ENCODE measurements at regions not wholly inside any gene's neighbourhood (a gene's known extent, or its start where the extent isn't known, plus 50 kb on each side); places are given as distances from the start of the nearest gene placed in this dataset.

DNA sequence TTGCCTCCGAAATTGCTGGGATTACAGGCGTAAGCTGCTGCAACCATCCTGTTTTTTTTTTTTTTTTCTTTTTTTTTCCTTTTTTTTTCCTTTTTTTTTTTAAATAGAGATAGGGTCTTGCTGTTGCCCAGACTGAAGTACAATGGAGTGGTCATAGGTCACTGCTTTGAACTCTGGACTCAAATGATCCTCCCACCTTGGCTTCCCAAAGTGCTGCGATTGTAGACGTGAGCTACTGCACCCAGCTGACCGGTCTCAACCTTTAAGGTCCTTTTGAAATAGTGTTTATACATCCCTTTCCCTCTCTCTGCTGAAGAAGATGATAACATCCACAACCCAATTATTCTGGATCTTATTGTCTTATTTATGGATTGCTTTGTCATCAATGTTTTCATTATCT lies 548.7 kb downstream of the GBA3 start:
- Mint-ChIP-seq H3K4me1 (ENCODE audit: low read depth) (no peaks in the 10 kb centered on the region), H3K4me3 (no peak overlapping the region), H3K9me3 (no peaks in the 10 kb centered on the region), H3K27me3 (no peaks in the 10 kb centered on the region), H3K27ac (no peak overlapping the region), H3K36me3 (ENCODE audit: low read depth) (no peaks in the 10 kb centered on the region)
- intact Hi-C loops (cut with micrococcal nuclease) = no loop called here

- no peak overlapping the region for H3K27ac Mint-ChIP-seq
- no peak overlapping the region for H3K4me3 Mint-ChIP-seq
- no peaks in the 10 kb centered on the region for H3K36me3 Mint-ChIP-seq (ENCODE audit: low read depth)
- intact Hi-C loops (cut with micrococcal nuclease) = no loop called here
- no peaks in the 10 kb centered on the region for H3K9me3 Mint-ChIP-seq
- H3K27me3 Mint-ChIP-seq = no peaks in the 10 kb centered on the region
- no peaks in the 10 kb centered on the region for H3K4me1 Mint-ChIP-seq (ENCODE audit: low read depth)
Observed at GRCh38 chr4:23238848-23239247, 546.1 kb downstream of the GBA3 start.

GRCh38 chr4:23237771-23238170 lies 545.0 kb downstream of the GBA3 start:
- Mint-ChIP-seq H3K9me3 (no peaks in the 10 kb centered on the region), H3K4me1 (ENCODE audit: low read depth) (no peaks in the 10 kb centered on the region), H3K27ac (no peak overlapping the region), H3K36me3 (ENCODE audit: low read depth) (no peaks in the 10 kb centered on the region), H3K27me3 (no peaks in the 10 kb centered on the region), H3K4me3 (no peak overlapping the region)
- intact Hi-C loops (cut with micrococcal nuclease) = no loop called here

- Mint-ChIP-seq H3K27ac (no peak overlapping the region), H3K27me3 (no peaks in the 10 kb centered on the region), H3K36me3 (ENCODE audit: low read depth) (no peaks in the 10 kb centered on the region), H3K4me1 (ENCODE audit: low read depth) (no peaks in the 10 kb centered on the region), H3K4me3 (no peak overlapping the region), H3K9me3 (no peaks in the 10 kb centered on the region)
- intact Hi-C loops (cut with micrococcal nuclease) = no loop called here
Observed at GRCh38 chr4:23235628-23236390, 543.1 kb downstream of the GBA3 start.

DNA sequence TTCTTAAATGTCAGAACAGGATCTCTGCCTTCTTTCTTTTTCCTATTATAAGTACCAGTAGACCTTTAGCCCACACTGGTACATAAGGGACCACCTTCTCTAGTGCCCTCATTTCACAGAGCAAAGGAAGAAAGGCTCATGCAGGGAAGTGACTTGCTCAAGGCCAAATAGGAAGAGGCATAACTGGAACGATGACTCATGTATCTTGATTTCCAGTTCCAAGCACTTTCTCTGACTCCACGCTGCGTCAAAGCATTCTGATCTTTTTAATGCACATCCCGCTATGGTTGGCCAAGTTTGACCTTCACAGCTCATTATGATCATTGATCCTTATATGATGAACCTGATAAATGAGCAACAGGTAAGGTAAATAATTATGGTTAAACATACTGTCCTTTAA lies 542.0 kb downstream of the GBA3 start:
- H3K4me1 Mint-ChIP-seq (ENCODE audit: low read depth) = no peaks in the 10 kb centered on the region
- no peak overlapping the region for H3K4me3 Mint-ChIP-seq
- H3K36me3 Mint-ChIP-seq (ENCODE audit: low read depth) = no peaks in the 10 kb centered on the region
- intact Hi-C loops (cut with micrococcal nuclease) = no loop called here
- H3K9me3 Mint-ChIP-seq = no peaks in the 10 kb centered on the region
- H3K27ac Mint-ChIP-seq = no peak overlapping the region
- no peaks in the 10 kb centered on the region for H3K27me3 Mint-ChIP-seq

DNA sequence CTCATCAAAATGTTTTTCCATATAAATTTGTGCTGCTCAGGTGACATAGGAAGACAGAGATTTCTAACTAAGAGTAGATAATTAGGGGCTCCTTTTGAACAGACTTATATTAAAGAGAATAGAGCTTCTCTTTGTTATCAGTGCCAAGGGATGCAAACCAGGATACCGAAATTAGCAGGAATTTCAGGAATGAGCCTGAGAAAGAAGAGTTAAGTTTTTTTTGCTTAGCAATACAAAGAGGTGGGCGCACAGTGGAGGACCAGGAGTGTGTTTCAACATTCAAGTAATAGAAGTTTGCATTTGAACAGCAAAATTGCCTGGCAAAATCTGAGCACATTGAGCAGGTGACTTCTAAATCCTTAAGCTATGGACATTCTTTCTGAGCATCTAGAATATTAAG lies 541.3 kb downstream of the GBA3 start:
- Mint-ChIP-seq H3K4me1 (ENCODE audit: low read depth) (no peaks in the 10 kb centered on the region), H3K27me3 (no peaks in the 10 kb centered on the region), H3K9me3 (no peaks in the 10 kb centered on the region), H3K4me3 (no peak overlapping the region), H3K27ac (no peak overlapping the region), H3K36me3 (ENCODE audit: low read depth) (no peaks in the 10 kb centered on the region)
- intact Hi-C loops (cut with micrococcal nuclease) = no loop called here

DNA sequence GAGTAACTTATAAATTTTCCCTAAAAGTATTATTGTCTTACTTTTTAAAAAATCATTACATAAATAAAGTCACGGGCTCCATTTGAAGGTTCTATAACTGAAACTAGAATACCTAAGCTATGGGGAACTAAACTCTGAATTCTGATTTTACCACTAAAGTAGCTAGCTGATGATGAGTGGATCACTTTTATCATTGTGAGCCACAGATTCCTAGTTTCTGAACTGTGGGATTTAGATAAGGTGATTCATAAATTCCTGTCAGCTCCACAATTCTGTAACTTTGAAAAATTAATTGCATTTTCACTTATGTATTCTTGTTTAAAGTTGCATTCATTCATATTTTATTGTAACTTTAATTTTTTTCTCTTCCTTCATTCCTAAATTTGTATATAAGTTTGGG lies 540.9 kb downstream of the GBA3 start:
- no peaks in the 10 kb centered on the region for H3K27me3 Mint-ChIP-seq
- H3K4me3 Mint-ChIP-seq = no peak overlapping the region
- no peaks in the 10 kb centered on the region for H3K36me3 Mint-ChIP-seq (ENCODE audit: low read depth)
- no peak overlapping the region for H3K27ac Mint-ChIP-seq
- H3K4me1 Mint-ChIP-seq (ENCODE audit: low read depth) = no peaks in the 10 kb centered on the region
- intact Hi-C loops (cut with micrococcal nuclease) = no loop called here
- no peaks in the 10 kb centered on the region for H3K9me3 Mint-ChIP-seq

DNA sequence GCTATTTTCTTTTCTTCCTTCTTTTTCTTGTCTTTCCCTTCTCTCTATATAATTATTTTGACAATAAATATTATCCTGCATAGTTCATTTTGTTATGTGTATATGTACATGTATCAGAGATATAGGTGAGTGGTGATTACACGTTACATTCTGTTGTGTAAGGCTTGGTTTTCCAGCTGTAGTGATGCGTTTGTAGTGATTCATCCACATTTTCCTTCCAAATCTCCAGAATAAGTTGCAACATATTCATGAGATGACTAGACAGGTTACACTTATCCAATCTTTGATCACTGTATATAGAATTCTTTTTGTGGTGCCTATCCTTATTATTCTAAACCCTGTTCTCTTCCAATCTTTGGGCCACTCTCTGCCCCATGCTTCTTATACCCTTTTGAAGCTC lies 540.2 kb downstream of the GBA3 start:
- Mint-ChIP-seq H3K4me1 (ENCODE audit: low read depth) (no peaks in the 10 kb centered on the region), H3K27ac (no peak overlapping the region), H3K9me3 (no peaks in the 10 kb centered on the region), H3K4me3 (no peak overlapping the region), H3K36me3 (ENCODE audit: low read depth) (no peaks in the 10 kb centered on the region), H3K27me3 (no peaks in the 10 kb centered on the region)
- intact Hi-C loops (cut with micrococcal nuclease) = no loop called here

DNA sequence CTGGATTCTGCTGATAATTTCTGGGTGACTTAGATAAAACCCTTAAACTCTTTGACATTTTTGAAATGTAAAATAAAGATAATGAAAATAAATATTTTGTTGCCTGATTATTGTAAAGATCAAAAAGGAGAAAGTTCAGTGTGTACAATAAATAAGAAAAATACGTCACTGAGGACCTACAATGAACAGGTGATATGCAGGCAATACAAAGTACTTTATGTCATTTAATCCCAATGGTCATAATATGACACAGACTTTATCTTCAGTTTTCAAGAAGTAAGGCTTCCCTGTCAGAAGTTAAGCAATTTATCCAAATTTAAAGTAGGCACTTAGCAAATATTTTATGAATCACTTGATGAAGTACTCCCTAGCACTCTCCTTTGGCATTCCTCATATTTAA lies 532.8 kb downstream of the GBA3 start:
- no peaks in the 10 kb centered on the region for H3K9me3 Mint-ChIP-seq
- no peak overlapping the region for H3K27ac Mint-ChIP-seq
- H3K4me3 Mint-ChIP-seq = no peak overlapping the region
- intact Hi-C loops (cut with micrococcal nuclease) = no loop called here
- no peaks in the 10 kb centered on the region for H3K4me1 Mint-ChIP-seq (ENCODE audit: low read depth)
- H3K36me3 Mint-ChIP-seq (ENCODE audit: low read depth) = no peaks in the 10 kb centered on the region
- no peaks in the 10 kb centered on the region for H3K27me3 Mint-ChIP-seq

DNA sequence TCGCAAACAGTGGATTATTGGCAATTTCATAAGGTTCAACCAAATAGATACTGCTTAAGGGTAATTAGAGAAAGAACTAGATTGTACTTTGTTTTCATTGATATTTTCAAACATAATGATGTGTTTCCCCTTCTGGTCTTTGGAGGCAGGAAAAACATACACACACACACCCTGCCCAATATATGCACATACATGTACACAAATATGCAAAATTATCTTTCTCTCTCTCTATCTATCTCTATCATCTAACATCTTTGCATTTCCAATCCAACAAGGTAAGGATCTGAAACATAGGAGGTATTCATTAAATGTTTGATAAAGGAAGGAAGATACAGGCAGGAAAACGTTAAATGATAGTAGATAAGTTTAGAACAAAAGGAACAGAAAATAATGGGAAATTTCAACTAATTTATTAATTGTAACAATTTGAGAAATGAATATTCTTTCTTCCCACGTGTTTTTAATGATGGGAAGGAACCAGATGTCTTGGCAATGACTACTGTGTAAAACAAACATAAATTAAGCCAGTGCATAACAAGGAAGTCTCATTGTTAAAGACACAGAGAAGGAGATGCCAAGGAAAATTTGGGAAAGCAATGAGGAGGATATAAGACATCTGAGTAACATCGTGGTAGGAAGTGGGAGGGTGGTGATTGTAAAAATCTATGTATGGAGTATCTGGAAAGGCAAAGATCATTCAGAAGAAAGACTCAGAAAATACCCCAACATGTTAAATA lies 532.1 kb downstream of the GBA3 start:
- Mint-ChIP-seq H3K4me3 (no peak overlapping the region), H3K9me3 (no peaks in the 10 kb centered on the region), H3K27me3 (no peaks in the 10 kb centered on the region), H3K27ac (no peak overlapping the region), H3K36me3 (ENCODE audit: low read depth) (no peaks in the 10 kb centered on the region), H3K4me1 (ENCODE audit: low read depth) (no peaks in the 10 kb centered on the region)
- intact Hi-C loops (cut with micrococcal nuclease) = no loop called here

DNA sequence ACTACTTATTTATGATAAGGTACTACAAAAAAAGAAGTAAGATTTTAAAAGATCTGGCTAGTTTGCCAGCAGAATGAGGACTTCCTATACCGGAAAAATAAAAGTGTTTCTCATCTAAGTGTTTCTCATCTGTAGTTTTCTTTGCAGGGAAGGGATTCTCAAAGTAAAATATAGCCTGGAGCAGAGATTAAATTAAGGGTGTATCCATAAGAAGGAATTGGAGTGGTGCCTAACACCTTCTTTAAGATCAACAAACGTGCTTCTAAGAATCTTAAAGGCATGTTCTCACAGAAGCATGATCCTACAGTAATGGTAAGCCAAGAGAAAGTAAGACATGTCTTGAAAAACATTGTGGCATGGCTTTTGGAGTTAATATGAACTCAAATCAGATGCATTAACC lies 528.2 kb downstream of the GBA3 start:
- intact Hi-C loops (cut with micrococcal nuclease) = no loop called here

DNA sequence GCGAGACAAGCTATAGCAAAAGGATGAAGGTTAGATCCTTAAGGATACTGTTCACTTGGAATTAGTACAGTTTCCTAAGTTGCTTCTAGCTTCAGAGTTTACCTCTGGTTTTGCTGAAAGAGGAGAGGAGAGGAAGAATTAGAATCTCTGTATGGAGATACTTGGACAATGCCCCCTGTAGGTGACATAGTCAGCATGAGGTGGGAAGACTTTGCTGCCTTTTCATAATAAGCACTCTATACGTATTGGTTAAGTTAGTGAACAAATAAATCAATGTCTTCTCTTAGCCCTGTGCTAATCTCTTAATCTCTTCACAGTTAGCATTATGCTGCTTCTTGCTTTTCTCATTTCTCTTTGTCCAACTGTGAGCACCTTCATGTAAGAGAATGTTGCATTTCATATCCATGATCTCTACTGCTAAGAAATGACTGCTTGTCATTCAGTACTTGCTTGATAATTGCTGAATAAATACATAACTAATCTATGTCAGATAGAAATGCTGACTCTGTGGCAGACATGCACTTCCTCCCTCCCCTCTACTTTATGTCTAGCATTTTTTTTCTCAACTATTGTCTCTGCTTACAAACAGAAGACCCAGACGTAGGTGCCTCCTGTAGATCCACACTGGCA lies 527.2 kb downstream of the GBA3 start:
- Mint-ChIP-seq H3K4me3 (no peak overlapping the region), H3K27me3 (no peaks in the 10 kb centered on the region), H3K4me1 (ENCODE audit: low read depth) (no peaks in the 10 kb centered on the region), H3K27ac (no peak overlapping the region), H3K36me3 (ENCODE audit: low read depth) (no peaks in the 10 kb centered on the region), H3K9me3 (no peaks in the 10 kb centered on the region)
- intact Hi-C loops (cut with micrococcal nuclease) = no loop called here

More for the DNA sequence above, 528.2 kb downstream of the GBA3 start:
- Mint-ChIP-seq H3K36me3 (ENCODE audit: low read depth) (no peaks in the 10 kb centered on the region), H3K4me1 (ENCODE audit: low read depth) (no peaks in the 10 kb centered on the region), H3K4me3 (no peak overlapping the region), H3K9me3 (no peaks in the 10 kb centered on the region), H3K27me3 (no peaks in the 10 kb centered on the region), H3K27ac (no peak overlapping the region)

GRCh38 chr4:23213198-23213597 lies 520.5 kb downstream of the GBA3 start:
- Mint-ChIP-seq H3K4me1 (ENCODE audit: low read depth) (no peaks in the 10 kb centered on the region), H3K36me3 (ENCODE audit: low read depth) (no peaks in the 10 kb centered on the region), H3K4me3 (no peak overlapping the region), H3K27me3 (no peaks in the 10 kb centered on the region), H3K9me3 (no peaks in the 10 kb centered on the region), H3K27ac (no peak overlapping the region)
- intact Hi-C loops (cut with micrococcal nuclease) = no loop called here

- Mint-ChIP-seq H3K4me3 (no peak overlapping the region), H3K4me1 (ENCODE audit: low read depth) (no peaks in the 10 kb centered on the region), H3K36me3 (ENCODE audit: low read depth) (no peaks in the 10 kb centered on the region), H3K27me3 (no peaks in the 10 kb centered on the region), H3K27ac (no peak overlapping the region), H3K9me3 (peaks cover 2% of the 10 kb centered on the region)
- intact Hi-C loops (cut with micrococcal nuclease) = no loop called here
Observed at GRCh38 chr4:23212558-23212957, 519.8 kb downstream of the GBA3 start.
